ENCODE measurements at regions not wholly inside any gene's neighbourhood (a gene's known extent, or its start where the extent isn't known, plus 50 kb on each side); places are given as distances from the start of the nearest gene placed in this dataset.

GRCh38 chr19:31601855-31602254 lies 252.6 kb upstream of the TSHZ3 start:
- DNase-seq (ENCODE audit: low read depth) = no peak

GRCh38 chr19:31602548-31602947 lies 253.3 kb upstream of the TSHZ3 start:
- DNase-seq (ENCODE audit: low read depth) = no peak

- DNase-seq (ENCODE audit: low read depth) = no peak
These were observed 255.3 kb upstream of the TSHZ3 start for GRCh38 chr19:31604493-31605040.

- no peak for DNase-seq (ENCODE audit: low read depth)
These were observed 260.8 kb upstream of the TSHZ3 start for GRCh38 chr19:31610018-31610417.

- no peak for DNase-seq (ENCODE audit: low read depth)
These were observed 262.0 kb upstream of the TSHZ3 start for GRCh38 chr19:31611046-31611877.

GRCh38 chr19:31612873-31613272 lies 263.6 kb upstream of the TSHZ3 start:
- DNase-seq (ENCODE audit: low read depth) = no peak

- no peak for DNase-seq (ENCODE audit: low read depth)
These were observed 264.5 kb upstream of the TSHZ3 start for GRCh38 chr19:31613683-31614219.

GRCh38 chr19:31616031-31616430 lies 266.8 kb upstream of the TSHZ3 start:
- no peak for DNase-seq (ENCODE audit: low read depth)

- no peak for DNase-seq (ENCODE audit: low read depth)
These were observed 267.9 kb upstream of the TSHZ3 start for GRCh38 chr19:31617010-31617585.

- no peak for DNase-seq (ENCODE audit: low read depth)
These were observed 275.8 kb upstream of the TSHZ3 start for GRCh38 chr19:31625056-31625455.

GRCh38 chr19:31625575-31625974 lies 276.3 kb upstream of the TSHZ3 start:
- DNase-seq (ENCODE audit: low read depth) = no peak

GRCh38 chr19:31626941-31627340 lies 277.7 kb upstream of the TSHZ3 start:
- no peak for DNase-seq (ENCODE audit: low read depth)

- DNase-seq (ENCODE audit: low read depth) = no peak
These were observed 278.6 kb upstream of the TSHZ3 start for GRCh38 chr19:31627620-31628365.

GRCh38 chr19:31629579-31630363 lies 280.5 kb upstream of the TSHZ3 start:
- DNase-seq (ENCODE audit: low read depth) = no peak

- DNase-seq (ENCODE audit: low read depth) = no peak
These were observed 283.8 kb upstream of the TSHZ3 start for GRCh38 chr19:31633014-31633413.

- DNase-seq (ENCODE audit: low read depth) = peak; percentile 22
These were observed 290.1 kb upstream of the TSHZ3 start for GRCh38 chr19:31639306-31639705.

- DNase-seq (ENCODE audit: low read depth) = no peak
These were observed 292.4 kb upstream of the TSHZ3 start for GRCh38 chr19:31641591-31641990.

- no peak for DNase-seq (ENCODE audit: low read depth)
These were observed 299.1 kb upstream of the TSHZ3 start for GRCh38 chr19:31648347-31648746.

GRCh38 chr19:31656507-31656906 lies 307.3 kb upstream of the TSHZ3 start:
- DNase-seq (ENCODE audit: low read depth) = no peak

- no peak for DNase-seq (ENCODE audit: low read depth)
These were observed 310.0 kb upstream of the TSHZ3 start for GRCh38 chr19:31658993-31659896.

GRCh38 chr19:31659897-31660210 lies 310.6 kb upstream of the TSHZ3 start:
- no peak for DNase-seq (ENCODE audit: low read depth)

Data from stromal cell of bone marrow (primary cell).